Heart left ventricle (tissue), 13 donors: ENCODE measurements at regions not wholly inside any gene's neighbourhood (a gene's known extent, or its start where the extent isn't known, plus 50 kb on each side); places are given as distances from the start of the nearest gene placed in this dataset.

ENCODE experiments used
- POLR2A ChIP-seq, 2 donors: fragments of 450-650 bp; IDR thresholded peaks; one replicate each; pipeline ENCODE4 v1.6.1; 2017; ENCODE audit warnings: antibody characterized with exemption in 2 of 2, mild to moderate bottlenecking in 2 of 2, moderate library complexity in 2 of 2
- TF ChIP-seq, protein P1 (sequence below), 12 donors: fragments of 200-600 bp; sonication (generic) in 4 of 12; IDR thresholded peaks; one replicate each; pipeline versions ENCODE4 v1.5.0 to v1.8.0; 2018 to 2022; ENCODE audit warnings: antibody characterized with exemption in 12 of 12, mild to moderate bottlenecking in 5 of 12
- donor health status: ischemic (EF 13 %, LVEDD 7.1; RV severe dilation, severe dysfunction).
- donor health status: DM: no; HTN: yes; CAD: no.
- donor health status: DM: no; HTN: no; CAD: no.
- donor health status: ischemic (EF 25% LVEDD 6.9; RV normal size, moderate dysfunction).
- donor health status: ischemic (EF 25% LVEDD 5.7; RV mildly dilated, moderate dysfunction).
- donor health status: ischemic (EF 35%, LVEDD 5.7; RV mildly dilated, moderate dysfunction).
- donor health status: nonischemic (EF 11% LVEDD 7.7; RV severe dilation, severe dysfunction).
- donor health status: DM: yes; HTN: yes; CAD: no.
- donor health status: PGD.
- donor health status: ischemic (EF 29% LVEDD 5.4; RV normal size, mild dysfunction).
- donor health status: nonischemic (EF 23%, LVEDD 6.1; RV moderate dilation, normal function).

DNA sequence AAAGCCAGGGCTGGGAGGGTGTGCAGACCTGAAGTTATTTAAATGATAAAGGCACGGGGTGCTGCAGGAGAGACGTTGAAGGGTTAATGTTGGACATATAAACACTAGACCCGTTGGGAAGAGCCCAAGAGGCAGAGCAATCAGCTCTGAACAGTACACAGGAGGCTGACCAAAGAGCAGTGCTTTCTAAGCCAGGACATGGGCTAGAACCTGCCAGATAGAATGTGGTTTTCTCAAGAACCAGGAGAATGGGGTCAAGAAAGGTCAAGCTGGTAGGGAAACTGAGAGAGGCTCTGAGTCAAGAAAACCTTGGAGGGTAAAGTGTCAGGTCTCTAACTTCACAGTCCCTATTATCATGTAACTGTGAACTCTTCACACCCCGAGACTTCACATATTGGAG, 143.2 kb upstream of the EEA1 start:
- TF ChIP-seq, protein P1, sequence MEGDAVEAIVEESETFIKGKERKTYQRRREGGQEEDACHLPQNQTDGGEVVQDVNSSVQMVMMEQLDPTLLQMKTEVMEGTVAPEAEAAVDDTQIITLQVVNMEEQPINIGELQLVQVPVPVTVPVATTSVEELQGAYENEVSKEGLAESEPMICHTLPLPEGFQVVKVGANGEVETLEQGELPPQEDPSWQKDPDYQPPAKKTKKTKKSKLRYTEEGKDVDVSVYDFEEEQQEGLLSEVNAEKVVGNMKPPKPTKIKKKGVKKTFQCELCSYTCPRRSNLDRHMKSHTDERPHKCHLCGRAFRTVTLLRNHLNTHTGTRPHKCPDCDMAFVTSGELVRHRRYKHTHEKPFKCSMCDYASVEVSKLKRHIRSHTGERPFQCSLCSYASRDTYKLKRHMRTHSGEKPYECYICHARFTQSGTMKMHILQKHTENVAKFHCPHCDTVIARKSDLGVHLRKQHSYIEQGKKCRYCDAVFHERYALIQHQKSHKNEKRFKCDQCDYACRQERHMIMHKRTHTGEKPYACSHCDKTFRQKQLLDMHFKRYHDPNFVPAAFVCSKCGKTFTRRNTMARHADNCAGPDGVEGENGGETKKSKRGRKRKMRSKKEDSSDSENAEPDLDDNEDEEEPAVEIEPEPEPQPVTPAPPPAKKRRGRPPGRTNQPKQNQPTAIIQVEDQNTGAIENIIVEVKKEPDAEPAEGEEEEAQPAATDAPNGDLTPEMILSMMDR (IDR thresholded peaks at IDR 0.05) = no peak
- no peak for TF ChIP-seq POLR2A (IDR thresholded peaks at IDR 0.05)
